Stimulated activated CD8-positive, alpha-beta memory T cell treated with anti-CD3 and anti-CD28 coated beads, Interleukin-15, amount 100 ng/mL, for 48 hours (primary cell): ENCODE measurements at regions not wholly inside any gene's neighbourhood (a gene's known extent, or its start where the extent isn't known, plus 50 kb on each side); places are given as distances from the start of the nearest gene placed in this dataset.

Source experiments
- DNase-seq, 2 donors: peaks; one replicate each; pipeline ENCODE4 v3.0.0-alpha.2; 2020; ENCODE audit warnings: low read depth in 2 of 2

- no peak for DNase-seq
Measured at GRCh38 chr2:234640657-234641056, 143.8 kb upstream of the ARL4C start.

- no peak for DNase-seq
Measured at GRCh38 chr2:234638966-234639365, 142.1 kb upstream of the ARL4C start.

GRCh38 chr2:234635284-234635683 lies 138.4 kb upstream of the ARL4C start:
- no peak for DNase-seq

- DNase-seq: no peak
Measured at GRCh38 chr2:234633581-234634230, 136.8 kb upstream of the ARL4C start.

- DNase-seq: no peak
Measured at GRCh38 chr2:234632527-234633391, 135.9 kb upstream of the ARL4C start.

- DNase-seq: no peak
Measured at GRCh38 chr2:234631646-234632514, 135.0 kb upstream of the ARL4C start.

GRCh38 chr2:234630801-234631261 lies 133.9 kb upstream of the ARL4C start:
- no peak for DNase-seq

GRCh38 chr2:234629596-234629995 lies 132.7 kb upstream of the ARL4C start:
- no peak for DNase-seq

- no peak for DNase-seq
Measured at GRCh38 chr2:234628953-234629352, 132.1 kb upstream of the ARL4C start.

GRCh38 chr2:234627308-234627707 lies 130.4 kb upstream of the ARL4C start:
- DNase-seq: no peak

GRCh38 chr2:234626566-234627130 lies 129.8 kb upstream of the ARL4C start:
- DNase-seq: no peak

- no peak for DNase-seq
Measured at GRCh38 chr2:234625626-234626250, 128.9 kb upstream of the ARL4C start.

- no peak for DNase-seq
Measured at GRCh38 chr2:234623521-234623991, 126.7 kb upstream of the ARL4C start.

GRCh38 chr2:234621120-234621519 lies 124.2 kb upstream of the ARL4C start:
- DNase-seq: no peak

- DNase-seq: no peak
Measured at GRCh38 chr2:234620018-234620417, 123.1 kb upstream of the ARL4C start.

GRCh38 chr2:234615643-234616356 lies 118.9 kb upstream of the ARL4C start:
- no peak for DNase-seq

- no peak for DNase-seq
Measured at GRCh38 chr2:234611209-234611608, 114.3 kb upstream of the ARL4C start.

- DNase-seq: no peak
Measured at GRCh38 chr2:234608946-234609345, 112.1 kb upstream of the ARL4C start.

GRCh38 chr2:234607691-234608090 lies 110.8 kb upstream of the ARL4C start:
- DNase-seq: no peak

- no peak for DNase-seq
Measured at GRCh38 chr2:234606896-234607295, 110.0 kb upstream of the ARL4C start.

- no peak for DNase-seq
Measured at GRCh38 chr2:234603619-234604018, 106.7 kb upstream of the ARL4C start.
